ENCODE measurements at regions not wholly inside any gene's neighbourhood (a gene's known extent, or its start where the extent isn't known, plus 50 kb on each side); places are given as distances from the start of the nearest gene placed in this dataset.
"Not testable (repeated sequence)": the region's sequence is repeated elsewhere in the genome, so short reads cannot be mapped to it uniquely, and the experiment has no call there.

DNA sequence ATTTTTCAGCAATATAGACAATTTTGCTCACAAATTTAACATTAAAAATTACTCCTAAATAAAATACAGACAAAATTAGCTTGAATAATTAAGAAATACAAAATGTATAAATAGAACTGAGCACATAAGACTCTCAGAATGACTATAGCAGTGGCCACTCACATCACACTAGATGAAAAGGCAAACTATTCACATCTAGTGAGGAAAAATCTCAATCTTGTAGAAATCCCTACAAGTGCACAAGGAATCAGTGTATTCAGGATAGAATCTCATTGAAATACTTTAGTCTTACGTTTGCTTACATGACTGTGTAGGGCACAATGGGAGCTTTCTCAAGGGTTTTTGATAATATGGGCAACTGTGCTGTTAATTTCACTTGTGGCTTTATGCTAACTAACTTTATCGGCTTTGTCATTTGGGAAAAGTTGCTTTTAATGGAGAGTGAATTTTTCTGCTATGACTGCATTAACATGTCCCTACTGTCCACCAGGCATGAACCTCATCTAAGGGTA, 678.9 kb upstream of the LRRTM4 start:
- Mint-ChIP-seq H3K36me3 (no peaks in the 10 kb centered on the region), H3K4me1 (no peaks in the 10 kb centered on the region), H3K9me3 (peaks cover 3% of the 10 kb centered on the region), H3K4me3 (no peak overlapping the region), H3K27ac (no peak overlapping the region), H3K27me3 (no peaks in the 10 kb centered on the region)

DNA sequence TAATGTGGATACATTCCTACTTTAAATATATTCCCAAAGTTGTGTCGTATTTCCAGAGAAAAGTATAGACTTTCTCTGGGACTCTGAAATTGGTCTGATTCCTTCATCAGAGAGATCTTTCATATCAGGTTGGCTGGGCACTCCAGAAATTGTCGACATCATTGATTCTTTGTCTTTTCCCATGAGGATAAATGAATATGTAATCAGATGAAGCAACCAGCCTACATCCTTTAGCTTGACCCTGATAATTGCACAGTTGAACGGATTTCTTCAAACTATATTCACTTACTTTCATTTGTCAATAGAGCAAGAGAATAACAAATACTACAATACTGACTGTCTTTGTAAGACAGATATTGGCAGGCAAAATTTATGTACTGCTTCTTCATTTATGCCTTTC, 680.2 kb upstream of the LRRTM4 start:
- H3K4me3 Mint-ChIP-seq: no peak overlapping the region
- H3K27ac Mint-ChIP-seq: no peak overlapping the region
- H3K27me3 Mint-ChIP-seq: no peaks in the 10 kb centered on the region
- peaks cover 11% of the 10 kb centered on the region for H3K9me3 Mint-ChIP-seq
- no peaks in the 10 kb centered on the region for H3K4me1 Mint-ChIP-seq
- H3K36me3 Mint-ChIP-seq: no peaks in the 10 kb centered on the region

DNA sequence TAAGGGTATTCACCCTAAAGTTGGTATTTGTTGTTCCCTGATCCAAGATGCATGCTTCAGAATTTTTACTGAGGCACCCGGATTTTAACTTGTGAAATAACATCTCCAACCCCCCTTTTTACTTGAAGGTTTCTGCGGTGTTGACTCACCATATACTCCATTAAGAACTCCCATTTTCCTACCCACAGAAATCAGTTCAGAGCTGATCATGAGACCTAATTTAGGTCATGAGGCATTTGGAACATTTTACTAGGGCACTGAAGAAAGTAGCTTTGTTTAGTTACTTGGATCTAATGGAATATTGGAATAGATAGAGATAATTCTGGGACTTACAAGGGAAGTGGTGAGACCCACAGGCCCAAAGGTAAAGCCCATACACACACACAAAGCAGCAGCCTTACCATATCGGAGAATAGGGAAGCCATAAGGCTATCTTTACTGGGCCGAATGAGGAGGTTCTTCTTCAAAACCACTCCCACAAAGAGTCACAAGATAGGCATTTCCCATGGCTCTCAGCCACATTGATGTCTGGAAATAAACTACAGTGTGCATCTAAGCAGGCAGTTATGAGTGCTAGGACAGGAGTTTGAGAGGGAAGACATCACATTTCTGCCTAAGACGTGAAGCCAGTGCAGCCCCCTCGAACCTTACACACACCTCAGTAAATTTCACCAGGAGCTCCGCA, 681.0 kb upstream of the LRRTM4 start:
- Mint-ChIP-seq H3K4me3 (no peak overlapping the region), H3K27ac (no peak overlapping the region), H3K4me1 (no peaks in the 10 kb centered on the region), H3K9me3 (peaks cover 11% of the 10 kb centered on the region), H3K27me3 (no peaks in the 10 kb centered on the region), H3K36me3 (no peaks in the 10 kb centered on the region)

DNA sequence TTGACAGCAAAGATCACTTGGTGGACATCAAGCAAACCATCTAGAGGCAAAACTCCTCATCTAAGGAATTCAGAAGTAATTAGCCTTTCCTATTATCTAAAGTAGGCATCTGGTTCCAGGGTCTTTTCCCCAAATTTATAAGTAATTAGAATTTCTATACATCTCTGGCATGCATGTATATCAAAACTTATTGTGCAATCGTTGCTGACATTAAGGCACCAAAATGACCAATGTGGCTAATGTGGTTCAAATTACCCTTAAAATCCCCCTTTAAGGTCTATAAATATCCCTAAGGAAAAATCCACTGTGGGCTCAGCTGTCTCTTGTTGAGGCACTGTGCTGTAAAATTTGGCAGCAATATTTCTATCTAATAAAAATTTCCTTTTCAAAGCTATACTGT, 695.9 kb upstream of the LRRTM4 start:
- H3K36me3 Mint-ChIP-seq: no peaks in the 10 kb centered on the region
- H3K27me3 Mint-ChIP-seq: no peaks in the 10 kb centered on the region
- no peaks in the 10 kb centered on the region for H3K4me1 Mint-ChIP-seq
- H3K4me3 Mint-ChIP-seq: no peak overlapping the region
- H3K27ac Mint-ChIP-seq: no peak overlapping the region
- peaks cover 20% of the 10 kb centered on the region for H3K9me3 Mint-ChIP-seq

DNA sequence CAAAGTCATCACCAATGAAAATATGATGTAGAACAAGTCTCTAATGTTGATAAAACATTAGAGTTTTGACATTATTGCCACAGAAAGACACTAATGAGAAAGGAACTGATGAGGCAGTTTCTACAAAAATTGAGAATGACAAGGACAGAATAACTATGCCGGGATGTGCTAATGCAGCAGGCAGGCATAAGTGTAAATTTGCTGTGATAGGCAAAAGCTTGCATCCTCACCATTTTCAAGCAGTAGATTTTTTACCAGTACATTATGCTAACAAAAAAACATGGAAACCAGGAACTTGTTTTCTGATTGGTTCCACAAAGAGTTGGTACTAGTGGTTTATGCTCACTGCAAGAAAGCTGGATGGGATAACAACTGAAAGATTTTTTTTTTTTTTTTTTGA, 715.5 kb upstream of the LRRTM4 start:
- no peak overlapping the region for H3K4me3 Mint-ChIP-seq
- H3K27me3 Mint-ChIP-seq: no peaks in the 10 kb centered on the region
- H3K27ac Mint-ChIP-seq: no peak overlapping the region
- H3K36me3 Mint-ChIP-seq: no peaks in the 10 kb centered on the region
- H3K9me3 Mint-ChIP-seq: peaks cover 19% of the 10 kb centered on the region
- no peaks in the 10 kb centered on the region for H3K4me1 Mint-ChIP-seq

DNA sequence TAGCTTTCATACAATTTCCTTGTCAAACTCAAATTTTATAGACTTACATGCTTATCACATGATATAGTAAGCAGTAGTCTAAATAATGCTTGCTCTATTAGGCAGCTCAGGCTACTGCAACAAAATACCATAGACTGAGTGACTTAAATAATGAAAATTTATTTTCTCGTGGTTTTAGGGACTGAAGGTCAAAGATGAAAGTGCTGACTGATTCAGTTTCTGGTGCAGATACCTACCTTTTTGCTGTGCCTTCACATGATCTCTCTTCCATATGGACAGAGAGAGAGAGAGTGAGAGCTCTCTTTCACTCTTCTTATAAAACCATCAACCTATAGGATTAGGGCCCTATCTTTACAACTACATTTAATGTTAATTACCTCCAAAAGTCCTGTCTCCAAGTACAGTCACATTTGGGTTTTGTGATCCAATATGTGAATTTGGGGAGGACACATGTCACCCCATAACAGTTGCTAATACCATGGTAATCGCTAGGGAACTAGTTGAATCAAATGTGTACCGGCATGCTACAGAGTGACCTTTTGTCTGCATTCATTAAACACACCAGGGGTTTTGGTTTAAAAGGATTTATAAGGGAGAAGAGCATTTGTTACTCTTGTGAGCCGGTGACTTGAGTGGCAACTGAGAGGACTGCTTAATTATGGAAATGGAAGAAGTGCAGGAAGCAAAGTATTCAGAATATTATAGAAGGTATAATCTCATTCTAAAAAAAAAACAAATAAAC, 723.4 kb upstream of the LRRTM4 start:
- Mint-ChIP-seq H3K9me3 (peaks cover 16% of the 10 kb centered on the region), H3K27me3 (no peaks in the 10 kb centered on the region), H3K4me1 (no peaks in the 10 kb centered on the region), H3K36me3 (no peaks in the 10 kb centered on the region), H3K4me3 (no peak overlapping the region), H3K27ac (no peak overlapping the region)

DNA sequence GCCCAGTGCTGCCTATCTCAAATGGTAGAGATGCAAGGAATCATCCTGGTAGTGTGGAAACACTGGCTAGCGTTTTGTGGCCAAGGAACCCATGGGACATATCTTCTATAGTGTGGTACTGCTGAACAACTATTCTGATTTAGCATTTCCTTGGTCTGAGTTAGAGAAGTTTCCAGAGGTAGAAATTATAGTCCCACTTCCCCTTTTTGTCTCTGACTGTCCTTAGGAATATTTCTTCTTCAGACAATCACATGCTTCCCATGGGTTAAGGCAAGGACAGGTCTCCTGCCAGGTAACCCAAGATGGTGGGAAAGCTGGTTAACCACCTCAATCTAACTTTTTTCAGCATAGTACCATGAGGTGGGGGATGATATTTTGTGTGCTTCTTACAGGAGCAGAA, 729.5 kb upstream of the LRRTM4 start:
- Mint-ChIP-seq H3K4me3 (no peak overlapping the region), H3K9me3 (peaks cover 26% of the 10 kb centered on the region), H3K4me1 (no peaks in the 10 kb centered on the region), H3K27me3 (no peaks in the 10 kb centered on the region), H3K27ac (no peak overlapping the region), H3K36me3 (no peaks in the 10 kb centered on the region)

DNA sequence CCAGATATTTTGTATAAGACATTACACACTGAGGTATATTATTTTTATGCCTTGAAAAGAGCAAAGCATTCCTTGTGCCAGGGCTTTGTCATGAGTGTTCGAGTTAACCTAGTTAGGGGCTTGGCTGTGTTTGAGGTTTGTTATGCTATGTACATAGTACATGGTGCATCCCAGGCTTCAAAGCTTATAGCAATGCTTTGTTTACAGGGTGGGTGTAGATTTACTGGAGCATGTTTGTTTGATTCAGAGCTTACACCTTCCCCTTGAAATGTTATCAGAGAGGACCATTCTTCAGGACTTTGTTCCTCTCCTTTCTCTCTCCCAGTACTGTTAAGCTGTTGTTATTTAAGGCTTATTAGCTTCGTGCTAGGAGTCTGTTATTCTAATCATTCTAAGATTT, 738.7 kb upstream of the LRRTM4 start:
- Mint-ChIP-seq H3K4me3 (no peak overlapping the region), H3K36me3 (no peaks in the 10 kb centered on the region), H3K9me3 (peaks cover 11% of the 10 kb centered on the region), H3K27ac (no peak overlapping the region), H3K27me3 (no peaks in the 10 kb centered on the region), H3K4me1 (no peaks in the 10 kb centered on the region)

DNA sequence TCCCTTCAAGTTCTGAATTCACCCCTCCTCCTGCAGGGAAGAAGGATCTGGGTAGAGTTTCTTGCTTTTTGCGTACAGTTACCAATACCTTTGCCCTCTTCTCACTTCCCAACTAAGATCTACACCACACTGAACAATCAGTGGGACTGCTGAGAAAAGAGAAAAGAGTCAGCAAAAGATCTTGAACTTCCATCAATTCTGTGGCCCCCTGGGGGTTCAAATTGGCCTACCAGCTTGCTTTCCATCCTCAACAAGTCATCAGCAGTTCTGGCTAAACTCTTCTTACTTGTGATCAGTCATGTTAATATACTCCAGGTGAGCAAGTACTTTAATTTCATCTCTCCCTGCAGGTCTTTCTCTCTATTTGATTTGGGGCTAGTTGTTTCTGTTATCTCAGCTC, 739.3 kb upstream of the LRRTM4 start:
- Mint-ChIP-seq H3K27me3 (no peaks in the 10 kb centered on the region), H3K27ac (no peak overlapping the region), H3K4me3 (no peak overlapping the region)

DNA sequence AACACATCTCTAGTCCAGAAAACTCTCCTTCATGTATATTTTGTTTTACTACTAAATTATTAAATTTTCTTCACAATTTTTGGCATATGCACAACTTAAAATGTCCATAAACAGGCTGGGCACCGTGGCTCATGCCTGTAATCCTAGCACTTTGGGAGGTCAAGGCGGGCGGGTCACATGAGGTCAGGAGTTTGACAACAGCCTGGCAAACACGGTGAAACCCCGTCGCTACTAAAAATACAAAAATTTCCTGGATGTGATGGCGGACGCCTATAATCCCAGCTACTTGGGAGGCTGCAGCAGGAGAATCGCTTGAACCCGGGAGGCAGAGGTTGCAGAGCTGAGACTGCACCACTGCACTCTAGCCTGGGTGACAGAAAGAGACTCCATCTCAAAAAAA, 739.9 kb upstream of the LRRTM4 start:
- not testable (repeated sequence) for H3K4me1 Mint-ChIP-seq, H3K36me3 Mint-ChIP-seq, H3K27ac Mint-ChIP-seq, H3K27me3 Mint-ChIP-seq, H3K4me3 Mint-ChIP-seq
- peaks cover 11% of the 10 kb centered on the region for H3K9me3 Mint-ChIP-seq

More for the DNA sequence above, 739.3 kb upstream of the LRRTM4 start:
- no peaks in the 10 kb centered on the region for H3K4me1 Mint-ChIP-seq
- H3K9me3 Mint-ChIP-seq: peaks cover 11% of the 10 kb centered on the region
- no peaks in the 10 kb centered on the region for H3K36me3 Mint-ChIP-seq

DNA sequence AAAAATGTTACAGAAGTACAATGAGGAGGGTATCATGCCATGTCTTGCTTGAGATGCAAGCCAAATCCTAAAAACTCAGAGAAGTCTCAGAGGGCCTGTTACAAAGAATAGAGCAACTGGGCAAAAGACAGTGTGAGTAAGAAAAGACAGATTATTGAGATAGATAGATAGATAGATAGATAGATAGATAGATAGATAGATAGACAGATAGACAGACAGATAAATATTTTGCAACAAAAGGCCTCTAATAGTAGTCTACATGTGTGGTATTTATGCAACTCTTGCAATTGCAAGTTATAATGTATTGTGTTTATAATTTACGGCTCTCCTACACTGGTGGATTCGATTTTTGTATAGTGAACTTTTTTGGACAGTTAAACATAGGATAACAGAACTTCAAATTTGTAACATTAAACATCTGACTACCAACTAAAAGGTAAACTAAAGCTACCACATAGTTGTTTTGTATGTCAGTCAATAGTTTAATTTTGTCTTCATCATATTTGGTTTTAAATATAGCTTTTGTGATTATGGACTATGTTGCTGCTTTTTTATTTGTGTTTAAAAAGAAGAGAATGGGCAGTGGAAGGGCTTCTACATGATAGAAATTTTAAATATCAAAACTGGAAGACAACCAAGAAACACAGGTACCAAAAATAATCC, 740.7 kb upstream of the LRRTM4 start:
- no peaks in the 10 kb centered on the region for H3K4me1 Mint-ChIP-seq
- H3K27ac Mint-ChIP-seq: no peak overlapping the region
- peaks cover 11% of the 10 kb centered on the region for H3K9me3 Mint-ChIP-seq

DNA sequence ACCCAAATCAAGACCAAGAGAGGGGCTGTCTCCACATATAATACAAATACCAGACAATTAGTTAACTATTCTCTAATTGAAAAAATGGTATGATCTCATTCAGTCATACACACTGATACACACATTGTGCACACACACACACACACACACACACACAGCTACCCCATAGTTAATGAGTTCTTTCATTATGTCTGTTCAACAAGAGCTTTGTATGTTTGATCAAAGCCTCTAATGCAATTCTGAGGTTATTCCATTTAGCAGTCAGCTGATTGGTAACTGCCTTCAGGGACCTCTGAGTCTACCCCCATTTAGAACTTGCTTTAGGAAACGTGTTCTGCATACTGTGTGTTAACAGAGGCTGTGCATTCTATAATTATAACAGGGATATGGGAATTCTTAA, 741.4 kb upstream of the LRRTM4 start:
- peaks cover 11% of the 10 kb centered on the region for H3K9me3 Mint-ChIP-seq
- no peaks in the 10 kb centered on the region for H3K36me3 Mint-ChIP-seq
- no peaks in the 10 kb centered on the region for H3K4me1 Mint-ChIP-seq
- no peak overlapping the region for H3K4me3 Mint-ChIP-seq
- H3K27ac Mint-ChIP-seq: no peak overlapping the region
- no peaks in the 10 kb centered on the region for H3K27me3 Mint-ChIP-seq

More for the DNA sequence above, 740.7 kb upstream of the LRRTM4 start:
- H3K4me3 Mint-ChIP-seq: no peak overlapping the region
- H3K36me3 Mint-ChIP-seq: no peaks in the 10 kb centered on the region
- H3K27me3 Mint-ChIP-seq: no peaks in the 10 kb centered on the region

DNA sequence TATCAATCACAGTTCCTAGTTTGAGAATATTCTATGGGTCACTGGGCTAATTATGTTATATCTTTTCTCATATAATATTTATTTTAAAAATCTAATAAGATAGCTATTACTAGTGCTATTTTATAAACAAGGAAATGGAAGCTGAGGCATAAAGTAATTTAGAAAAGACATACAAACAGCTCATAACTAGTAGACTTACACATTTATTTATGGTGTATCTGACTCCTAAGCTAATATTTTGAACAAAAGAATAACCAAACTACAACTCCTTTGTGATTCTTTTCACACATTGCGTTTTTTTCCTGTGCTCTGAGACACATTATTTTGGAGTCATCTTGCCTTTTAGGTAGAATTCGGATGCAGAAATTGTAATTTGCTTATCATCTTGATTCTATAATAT, 742.0 kb upstream of the LRRTM4 start:
- no peak overlapping the region for H3K27ac Mint-ChIP-seq

DNA sequence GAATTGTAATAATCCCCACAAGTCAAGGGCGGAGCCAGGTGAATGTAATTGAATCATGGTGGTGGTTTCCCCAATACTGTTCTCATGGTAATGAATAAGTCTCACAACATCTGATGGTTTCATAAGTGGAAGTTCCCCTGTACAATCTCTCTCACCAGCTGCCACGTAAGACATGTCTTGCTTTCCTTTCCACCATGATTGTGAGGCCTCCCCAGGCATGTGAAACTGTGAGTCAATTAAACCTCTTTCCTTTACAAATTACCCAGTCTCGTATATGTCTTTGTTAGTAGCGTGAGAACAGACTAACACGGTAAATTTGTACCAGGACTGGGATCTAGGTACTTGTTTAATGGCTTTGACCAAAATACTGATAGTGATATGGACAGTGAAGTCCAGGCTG, 744.3 kb upstream of the REG3G start:
- no peaks in the 10 kb centered on the region for H3K36me3 Mint-ChIP-seq
- H3K4me1 Mint-ChIP-seq: no peaks in the 10 kb centered on the region

More for the DNA sequence above, 742.0 kb upstream of the LRRTM4 start:
- Mint-ChIP-seq H3K4me3 (no peak overlapping the region), H3K27me3 (no peaks in the 10 kb centered on the region), H3K4me1 (no peaks in the 10 kb centered on the region), H3K9me3 (peaks cover 14% of the 10 kb centered on the region), H3K36me3 (no peaks in the 10 kb centered on the region)

DNA sequence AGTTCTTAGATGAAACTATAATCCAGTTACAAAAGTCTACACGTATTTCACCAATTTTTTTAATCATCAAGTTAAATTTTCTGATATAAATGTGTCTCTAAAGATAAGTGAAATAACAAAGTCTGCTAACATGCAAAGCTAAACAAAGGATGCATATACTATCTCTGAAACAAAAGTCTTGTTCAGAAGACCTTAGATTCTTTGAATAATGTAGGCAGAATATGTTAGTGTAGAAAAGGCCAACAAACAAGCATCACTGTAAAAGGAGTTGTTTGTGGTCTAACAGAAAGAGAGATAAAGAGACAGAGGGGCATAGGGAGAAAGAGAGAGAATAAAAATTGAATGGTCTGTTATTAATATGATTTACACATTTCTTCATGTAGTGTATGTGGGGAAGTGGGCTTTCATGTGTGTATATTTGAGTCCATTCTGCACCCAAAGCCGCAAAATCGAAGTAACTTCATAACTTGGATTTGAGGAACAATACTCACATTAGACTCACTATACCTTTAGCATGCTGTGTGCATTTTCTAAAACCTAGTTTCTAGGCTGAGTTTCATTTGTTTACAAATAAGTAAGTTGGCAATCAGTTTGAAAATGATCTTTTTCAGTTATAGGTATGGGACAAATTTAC, 734.8 kb upstream of the REG3G start:
- no peak overlapping the region for H3K4me3 Mint-ChIP-seq
- H3K27ac Mint-ChIP-seq: no peak overlapping the region
- peaks cover 6% of the 10 kb centered on the region for H3K9me3 Mint-ChIP-seq
- H3K27me3 Mint-ChIP-seq: no peaks in the 10 kb centered on the region
- no peaks in the 10 kb centered on the region for H3K4me1 Mint-ChIP-seq
- no peaks in the 10 kb centered on the region for H3K36me3 Mint-ChIP-seq

More for the DNA sequence above, 744.3 kb upstream of the REG3G start:
- Mint-ChIP-seq H3K27ac (no peak overlapping the region), H3K9me3 (peaks cover 4% of the 10 kb centered on the region), H3K27me3 (no peaks in the 10 kb centered on the region), H3K4me3 (no peak overlapping the region)

DNA sequence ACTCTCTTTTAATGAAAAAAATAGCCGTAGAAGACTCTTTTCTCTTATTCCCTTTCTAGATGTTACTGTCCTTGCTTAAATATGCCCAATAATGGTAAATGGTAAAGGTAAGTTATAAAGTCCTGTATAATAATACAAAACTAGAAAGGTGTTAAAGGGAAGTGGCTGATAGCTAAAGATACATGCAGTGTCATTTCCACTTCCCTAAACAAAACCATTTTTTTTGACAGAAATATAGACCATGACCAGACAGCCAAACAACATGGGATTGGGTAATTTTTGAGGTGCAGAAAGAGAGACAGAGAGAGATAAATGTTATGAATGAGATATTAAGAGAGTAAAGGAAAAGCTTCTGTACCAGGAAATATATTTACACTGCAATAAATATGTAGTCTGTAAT, 731.7 kb upstream of the REG3G start:
- Mint-ChIP-seq H3K4me3 (no peak overlapping the region), H3K36me3 (no peaks in the 10 kb centered on the region), H3K27ac (no peak overlapping the region), H3K9me3 (peaks cover 17% of the 10 kb centered on the region), H3K4me1 (no peaks in the 10 kb centered on the region), H3K27me3 (no peaks in the 10 kb centered on the region)
